Testis (tissue), 2 donors: ENCODE measurements at regions not wholly inside any gene's neighbourhood (a gene's known extent, or its start where the extent isn't known, plus 50 kb on each side); places are given as distances from the start of the nearest gene placed in this dataset.

ENCODE experiments used
- DNase-seq: peaks from one replicate; pipeline ENCODE4 v3.0.0-alpha.2; 2019
- H3K27ac ChIP-seq, 2 donors: fragments of 200-600 bp; sonication (generic); one replicate each; pipeline ENCODE4 v1.5.1; 2019
- H3K27me3 ChIP-seq: fragments of 200-600 bp; sonication (generic); one replicate; pipeline ENCODE4 v1.5.1; 2019
- H3K36me3 ChIP-seq: fragments of 200-600 bp; sonication (generic); one replicate; pipeline ENCODE4 v1.5.1; 2017; ENCODE audit warnings: low read depth; ENCODE audit errors: missing control alignments
- H3K4me1 ChIP-seq: fragments of 200-600 bp; sonication (generic); one replicate; pipeline ENCODE4 v1.5.1; 2019
- H3K4me3 ChIP-seq, 2 donors: fragments of 200-600 bp; sonication (generic); one replicate each; pipeline ENCODE4 v1.5.1; 2017 to 2019
- H3K9me3 ChIP-seq: fragments of 200-600 bp; sonication (generic); one replicate; pipeline ENCODE4 v1.5.1; 2017
- POLR2A ChIP-seq: fragments of 450-650 bp; IDR thresholded peaks from one replicate; pipeline ENCODE4 v1.6.1; 2017; ENCODE audit warnings: antibody characterized with exemption, mild to moderate bottlenecking, moderate library complexity
- WGBS, 2 donors: methylation state at CpG; one replicate each; pipeline ENCODE4 v1.1.5; 2018; 5-methylcytosine and 5-hydroxymethylcytosine counted together
- intact Hi-C: fragments of 100-400 bp; cut with DNase I; formaldehyde crosslinking; loops from one replicate; pipeline ENCODE4 v1.15.1; 2023; ENCODE audit warnings: low total_unique reads
- TF ChIP-seq, protein P1 (sequence below), 3 experiments: fragments of 450-650 bp in 2 of 3; fragments of 200-600 bp in 1 of 3; sonication (generic) in 1 of 3; IDR thresholded peaks; one replicate each; pipeline ENCODE4 v1.5.1; 2016 to 2019; ENCODE audit warnings: antibody characterized with exemption in 3 of 3, mild to moderate bottlenecking in 2 of 3, moderate library complexity in 1 of 3

DNA sequence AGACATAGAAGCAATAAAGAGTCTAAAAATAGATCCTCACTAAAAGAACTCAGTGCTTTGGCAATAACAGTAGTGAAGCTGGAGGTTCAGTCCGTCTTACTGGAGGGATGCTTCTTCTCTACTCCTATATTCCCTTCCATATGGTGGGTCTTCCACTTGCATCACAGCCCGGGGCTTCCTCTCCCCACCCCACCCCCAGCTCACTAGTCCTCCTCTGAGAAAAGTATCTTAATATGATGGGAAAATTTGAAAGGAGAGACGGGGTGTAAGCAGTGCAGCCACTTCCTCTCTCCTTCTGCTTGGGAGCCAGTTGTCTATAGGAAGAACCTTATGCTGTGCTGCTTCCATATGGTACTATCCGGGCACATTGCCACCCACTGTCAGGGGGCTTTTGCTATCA, 57.2 kb upstream of the SPOPL start:
- H3K4me3 ChIP-seq, result no peak overlapping the region
- intact Hi-C loops, result no loop called here
- H3K4me1 ChIP-seq, result no peaks in the 10 kb centered on the region
- H3K9me3 ChIP-seq, result no peaks in the 10 kb centered on the region
- no peak for DNase-seq
- 77 to 80% methylated on average over 4 of the region's 4 CpGs for WGBS, 2 donors
- no peak overlapping the region for H3K27ac ChIP-seq
- TF ChIP-seq POLR2A, result no peak
- TF ChIP-seq, protein P1, sequence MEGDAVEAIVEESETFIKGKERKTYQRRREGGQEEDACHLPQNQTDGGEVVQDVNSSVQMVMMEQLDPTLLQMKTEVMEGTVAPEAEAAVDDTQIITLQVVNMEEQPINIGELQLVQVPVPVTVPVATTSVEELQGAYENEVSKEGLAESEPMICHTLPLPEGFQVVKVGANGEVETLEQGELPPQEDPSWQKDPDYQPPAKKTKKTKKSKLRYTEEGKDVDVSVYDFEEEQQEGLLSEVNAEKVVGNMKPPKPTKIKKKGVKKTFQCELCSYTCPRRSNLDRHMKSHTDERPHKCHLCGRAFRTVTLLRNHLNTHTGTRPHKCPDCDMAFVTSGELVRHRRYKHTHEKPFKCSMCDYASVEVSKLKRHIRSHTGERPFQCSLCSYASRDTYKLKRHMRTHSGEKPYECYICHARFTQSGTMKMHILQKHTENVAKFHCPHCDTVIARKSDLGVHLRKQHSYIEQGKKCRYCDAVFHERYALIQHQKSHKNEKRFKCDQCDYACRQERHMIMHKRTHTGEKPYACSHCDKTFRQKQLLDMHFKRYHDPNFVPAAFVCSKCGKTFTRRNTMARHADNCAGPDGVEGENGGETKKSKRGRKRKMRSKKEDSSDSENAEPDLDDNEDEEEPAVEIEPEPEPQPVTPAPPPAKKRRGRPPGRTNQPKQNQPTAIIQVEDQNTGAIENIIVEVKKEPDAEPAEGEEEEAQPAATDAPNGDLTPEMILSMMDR (IDR thresholded peaks at IDR 0.05), result no peak
- no peaks in the 10 kb centered on the region for H3K36me3 ChIP-seq
- H3K27me3 ChIP-seq, result no peaks in the 10 kb centered on the region

DNA sequence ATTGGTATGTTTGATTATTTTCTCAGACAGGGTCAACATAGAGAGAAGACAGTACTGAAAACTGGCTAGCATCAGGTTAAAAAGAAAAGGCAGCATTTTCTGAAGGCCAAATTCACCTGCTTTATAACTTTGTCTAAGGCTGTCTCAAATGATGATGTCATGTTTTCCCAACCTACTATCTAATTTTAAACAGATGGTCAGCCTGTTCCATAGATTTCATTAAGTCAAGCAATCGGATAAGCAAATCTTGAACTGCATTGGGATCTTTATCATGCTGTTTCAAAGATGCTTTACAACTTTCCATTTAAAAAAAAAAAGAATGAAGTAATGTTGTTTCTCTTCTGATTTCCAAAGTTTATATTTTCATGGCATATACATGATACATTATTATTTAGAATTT, 56.3 kb upstream of the SPOPL start:
- no peak for TF ChIP-seq POLR2A
- TF ChIP-seq, protein P1 (IDR thresholded peaks at IDR 0.05), result no peak
- WGBS, 2 donors, result 82 to 90% methylated on average over 1 of the region's 1 CpG
- intact Hi-C loops, result no loop called here
- no peaks in the 10 kb centered on the region for H3K36me3 ChIP-seq
- no peaks in the 10 kb centered on the region for H3K9me3 ChIP-seq
- H3K27ac ChIP-seq, result no peak overlapping the region
- no peak overlapping the region for H3K4me3 ChIP-seq
- no peaks in the 10 kb centered on the region for H3K4me1 ChIP-seq
- H3K27me3 ChIP-seq, result no peaks in the 10 kb centered on the region
- DNase-seq, result no peak

DNA sequence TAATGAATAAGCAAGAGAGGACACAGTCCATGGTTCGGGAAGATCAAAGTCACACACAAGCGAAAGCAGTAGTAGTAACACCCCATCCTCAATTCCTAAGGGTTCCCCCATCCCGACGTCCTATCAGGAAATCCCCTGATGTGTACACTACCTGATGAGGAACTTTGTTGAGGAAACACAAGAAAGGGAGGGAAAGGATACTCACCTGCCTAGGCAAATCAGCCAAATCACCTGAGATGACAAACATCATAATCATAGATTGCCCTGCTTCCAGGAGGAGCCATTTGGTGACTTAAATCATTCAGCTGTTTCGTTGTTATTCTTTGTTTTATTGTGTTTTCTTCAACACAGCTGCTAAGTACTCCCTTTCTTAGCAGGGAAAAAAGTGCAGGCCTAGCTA, 55.5 kb upstream of the SPOPL start:
- WGBS, 2 donors, result 85 to 94% methylated on average over 5 of the region's 5 CpGs
- Histone ChIP-seq H3K36me3 (no peaks in the 10 kb centered on the region), H3K9me3 (no peaks in the 10 kb centered on the region), H3K4me1 (no peaks in the 10 kb centered on the region), H3K27ac (no peak overlapping the region), H3K4me3 (no peak overlapping the region), H3K27me3 (no peaks in the 10 kb centered on the region)
- TF ChIP-seq, protein P1 (IDR thresholded peaks at IDR 0.05), result no peak
- no peak for TF ChIP-seq POLR2A
- intact Hi-C loops, result no loop called here
- no peak for DNase-seq

DNA sequence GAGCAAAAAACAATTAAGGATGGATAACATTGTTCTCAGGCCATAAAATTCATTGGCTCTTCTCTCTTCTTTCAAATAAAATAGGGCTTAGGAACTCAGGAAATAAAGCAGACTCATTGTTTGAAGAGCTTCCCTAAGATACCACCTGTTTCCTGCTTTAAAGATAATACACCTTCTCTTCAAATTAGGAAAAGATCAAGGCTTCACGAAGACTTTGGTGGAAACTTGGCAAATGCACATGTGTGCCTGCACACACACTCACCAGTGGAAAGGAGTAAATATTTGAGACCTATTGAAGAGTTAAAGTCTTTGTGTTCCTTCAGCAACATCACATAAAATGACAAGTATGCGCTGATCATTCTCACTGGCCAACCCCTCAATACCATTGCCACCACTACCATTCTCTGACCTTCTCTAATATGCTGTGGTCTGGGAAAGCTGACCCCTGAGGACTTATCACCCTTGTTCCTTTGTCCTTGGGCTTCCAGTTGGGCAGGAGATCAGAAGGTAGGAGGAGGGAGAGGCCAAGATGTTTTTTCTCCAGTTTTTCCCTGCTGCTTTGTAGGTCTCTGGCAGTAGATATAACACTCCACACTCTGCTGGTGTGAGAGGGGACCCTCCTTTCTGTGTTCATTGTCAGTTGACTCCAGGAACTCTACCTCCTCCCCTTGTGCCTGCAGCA, 53.5 kb upstream of the SPOPL start:
- Histone ChIP-seq H3K36me3 (no peaks in the 10 kb centered on the region), H3K4me1 (no peaks in the 10 kb centered on the region), H3K27ac (no peak overlapping the region), H3K4me3 (no peak overlapping the region), H3K9me3 (no peaks in the 10 kb centered on the region), H3K27me3 (no peaks in the 10 kb centered on the region)
- no peak for TF ChIP-seq POLR2A
- 62 to 69% methylated on average over 2 of the region's 2 CpGs for WGBS, 2 donors
- DNase-seq, result no peak
- intact Hi-C loops, result no loop called here
